ENCODE measurements at regions not wholly inside any gene's neighbourhood (a gene's known extent, or its start where the extent isn't known, plus 50 kb on each side); places are given as distances from the start of the nearest gene placed in this dataset.

DNA sequence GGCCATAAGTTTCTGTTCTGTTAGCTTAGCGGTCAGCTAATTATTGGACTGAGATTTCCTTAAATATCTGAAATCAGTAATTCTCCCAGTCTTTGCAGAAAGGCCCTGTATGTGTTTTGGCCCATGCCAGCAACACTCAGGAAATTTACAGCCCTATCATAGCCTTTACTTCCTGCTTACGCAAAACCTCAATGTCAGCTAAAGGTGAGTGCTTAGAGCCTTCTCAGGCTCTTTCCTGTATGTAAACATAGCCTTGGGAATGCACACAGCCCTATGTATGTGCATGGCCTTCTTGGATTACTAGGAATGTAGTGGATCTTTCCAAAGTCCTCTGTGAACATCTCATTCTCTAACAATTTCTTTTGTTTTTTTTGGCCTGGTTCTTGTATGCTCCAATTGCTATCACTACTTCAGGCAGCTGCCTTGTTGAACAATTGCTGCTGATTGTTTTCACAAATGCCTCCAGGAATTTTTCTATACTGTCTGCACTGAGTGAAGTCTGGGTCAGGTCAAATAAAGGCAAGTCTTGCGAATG is 200.0 kb downstream of the PPP1R2C start:
- H3K4me3 ChIP-seq: no peak overlapping the region
- intact Hi-C loops (cut with DNase I; ENCODE audit: low total_unique reads): no loop called here
- H3K27me3 ChIP-seq: no peaks in the 10 kb centered on the region
- TF ChIP-seq, protein P1, sequence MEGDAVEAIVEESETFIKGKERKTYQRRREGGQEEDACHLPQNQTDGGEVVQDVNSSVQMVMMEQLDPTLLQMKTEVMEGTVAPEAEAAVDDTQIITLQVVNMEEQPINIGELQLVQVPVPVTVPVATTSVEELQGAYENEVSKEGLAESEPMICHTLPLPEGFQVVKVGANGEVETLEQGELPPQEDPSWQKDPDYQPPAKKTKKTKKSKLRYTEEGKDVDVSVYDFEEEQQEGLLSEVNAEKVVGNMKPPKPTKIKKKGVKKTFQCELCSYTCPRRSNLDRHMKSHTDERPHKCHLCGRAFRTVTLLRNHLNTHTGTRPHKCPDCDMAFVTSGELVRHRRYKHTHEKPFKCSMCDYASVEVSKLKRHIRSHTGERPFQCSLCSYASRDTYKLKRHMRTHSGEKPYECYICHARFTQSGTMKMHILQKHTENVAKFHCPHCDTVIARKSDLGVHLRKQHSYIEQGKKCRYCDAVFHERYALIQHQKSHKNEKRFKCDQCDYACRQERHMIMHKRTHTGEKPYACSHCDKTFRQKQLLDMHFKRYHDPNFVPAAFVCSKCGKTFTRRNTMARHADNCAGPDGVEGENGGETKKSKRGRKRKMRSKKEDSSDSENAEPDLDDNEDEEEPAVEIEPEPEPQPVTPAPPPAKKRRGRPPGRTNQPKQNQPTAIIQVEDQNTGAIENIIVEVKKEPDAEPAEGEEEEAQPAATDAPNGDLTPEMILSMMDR (IDR thresholded peaks at IDR 0.05): no peak
- no peak overlapping the region for H3K27ac ChIP-seq
- H3K36me3 ChIP-seq: no peaks in the 10 kb centered on the region
- no peak for DNase-seq
- no peaks in the 10 kb centered on the region for H3K9me3 ChIP-seq
- H3K4me1 ChIP-seq: no peaks in the 10 kb centered on the region

DNA sequence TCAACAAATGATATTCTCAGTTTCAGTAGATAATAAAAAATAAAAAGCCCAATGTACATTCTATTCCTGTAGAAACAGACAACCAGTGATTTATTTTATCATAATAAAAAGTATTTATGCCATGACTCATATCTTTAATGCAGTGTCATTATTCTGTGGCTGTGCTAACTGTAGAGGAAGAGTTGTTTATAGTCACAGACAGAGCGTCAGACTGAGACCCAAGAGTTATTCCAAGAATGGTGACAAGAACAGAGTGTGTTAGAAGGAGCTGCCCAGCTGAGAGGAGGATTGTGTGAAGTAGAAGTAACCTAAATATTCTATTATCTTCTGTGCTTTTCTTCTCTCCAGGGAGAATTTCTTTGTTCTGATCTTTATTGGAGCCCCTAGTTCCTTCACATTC is 210.7 kb downstream of the PPP1R2C start:
- H3K4me3 ChIP-seq: no peak overlapping the region
- no peaks in the 10 kb centered on the region for H3K27me3 ChIP-seq
- no peak overlapping the region for H3K27ac ChIP-seq
- DNase-seq: no peak
- no peaks in the 10 kb centered on the region for H3K9me3 ChIP-seq
- H3K4me1 ChIP-seq: peaks cover 0 to 4% (median 0%) of the 10 kb centered on the region in 4 donors
- TF ChIP-seq, protein P1 (IDR thresholded peaks at IDR 0.05): no peak
- intact Hi-C loops (cut with DNase I; ENCODE audit: low total_unique reads): no loop called here
- no peaks in the 10 kb centered on the region for H3K36me3 ChIP-seq

DNA sequence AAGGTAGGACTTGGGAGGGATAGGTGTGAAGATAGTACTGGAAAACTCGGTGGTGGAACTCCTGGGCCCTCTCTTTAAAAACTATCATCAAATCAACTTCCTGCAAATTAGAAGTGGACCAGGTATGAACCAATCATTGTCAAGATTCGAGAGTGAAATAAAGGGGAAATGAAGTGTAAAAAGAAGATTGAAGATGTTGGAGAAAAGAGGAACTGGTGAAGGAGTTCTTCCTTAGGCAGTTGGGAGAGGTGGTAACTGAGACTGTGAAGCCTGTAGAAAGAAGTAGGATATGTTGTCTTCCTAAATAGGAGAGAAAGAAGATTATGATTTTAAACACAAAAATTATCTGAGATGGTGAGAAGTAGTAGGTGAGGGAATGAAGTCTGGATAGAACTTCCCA is 212.2 kb downstream of the PPP1R2C start:
- intact Hi-C loops (cut with DNase I; ENCODE audit: low total_unique reads): no loop called here
- Histone ChIP-seq H3K27ac (no peak overlapping the region), H3K9me3 (no peaks in the 10 kb centered on the region), H3K4me1 (peaks cover 0 to 4% (median 0%) of the 10 kb centered on the region in 4 donors), H3K27me3 (no peaks in the 10 kb centered on the region), H3K36me3 (no peaks in the 10 kb centered on the region), H3K4me3 (no peak overlapping the region)
- no peak for DNase-seq
- TF ChIP-seq, protein P1 (IDR thresholded peaks at IDR 0.05): no peak

DNA sequence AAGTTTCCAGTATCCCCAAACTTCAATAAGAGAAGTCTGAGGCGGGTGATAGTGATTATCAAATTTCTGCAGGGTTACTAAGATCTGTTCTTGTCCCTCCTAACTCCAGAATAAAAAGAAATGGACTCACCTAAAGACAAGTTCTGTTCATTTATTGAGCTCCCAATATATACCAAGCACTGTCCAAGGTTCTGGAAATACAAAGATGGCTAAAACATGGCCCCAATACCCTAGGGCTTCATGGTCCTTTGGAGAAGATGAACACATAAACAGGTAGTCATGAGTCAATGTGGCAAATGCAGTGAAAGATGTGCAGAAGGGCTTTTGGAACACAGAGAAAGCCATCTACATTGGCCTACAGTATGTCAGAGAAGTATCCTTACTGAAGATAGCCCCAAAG is 231.2 kb downstream of the PPP1R2C start:
- Histone ChIP-seq H3K36me3 (no peaks in the 10 kb centered on the region), H3K27ac (no peak overlapping the region), H3K9me3 (peaks cover 0 to 4% (median 0%) of the 10 kb centered on the region in 3 donors), H3K4me3 (no peak overlapping the region), H3K27me3 (no peaks in the 10 kb centered on the region), H3K4me1 (no peaks in the 10 kb centered on the region)
- intact Hi-C loops (cut with DNase I; ENCODE audit: low total_unique reads): no loop called here
- TF ChIP-seq, protein P1 (IDR thresholded peaks at IDR 0.05): no peak
- DNase-seq: no peak

DNA sequence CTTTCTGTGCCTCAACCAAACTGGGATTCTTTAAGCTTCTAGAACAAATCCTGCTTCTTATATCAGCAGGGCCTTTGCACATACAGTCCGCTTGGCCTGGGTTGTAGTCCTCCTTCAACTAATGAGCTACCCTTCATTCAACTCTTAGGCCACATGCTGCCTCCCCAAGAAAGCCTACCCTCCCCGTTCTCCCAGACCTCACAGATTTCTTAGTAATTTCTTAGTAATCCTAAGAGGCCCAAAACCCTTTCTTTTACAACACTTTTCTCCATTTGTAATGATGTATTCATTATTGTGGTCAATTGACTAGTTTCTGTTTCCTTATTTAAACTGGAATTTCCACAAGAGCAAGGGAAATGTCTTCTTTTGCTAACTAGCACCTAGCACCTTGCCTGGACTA is 233.1 kb downstream of the PPP1R2C start:
- Histone ChIP-seq H3K4me3 (no peak overlapping the region), H3K27ac (no peak overlapping the region), H3K27me3 (no peaks in the 10 kb centered on the region), H3K9me3 (peaks cover 0 to 4% (median 0%) of the 10 kb centered on the region in 3 donors), H3K36me3 (no peaks in the 10 kb centered on the region), H3K4me1 (no peaks in the 10 kb centered on the region)
- intact Hi-C loops (cut with DNase I; ENCODE audit: low total_unique reads): no loop called here
- no peak for DNase-seq
- TF ChIP-seq, protein P1 (IDR thresholded peaks at IDR 0.05): no peak

DNA sequence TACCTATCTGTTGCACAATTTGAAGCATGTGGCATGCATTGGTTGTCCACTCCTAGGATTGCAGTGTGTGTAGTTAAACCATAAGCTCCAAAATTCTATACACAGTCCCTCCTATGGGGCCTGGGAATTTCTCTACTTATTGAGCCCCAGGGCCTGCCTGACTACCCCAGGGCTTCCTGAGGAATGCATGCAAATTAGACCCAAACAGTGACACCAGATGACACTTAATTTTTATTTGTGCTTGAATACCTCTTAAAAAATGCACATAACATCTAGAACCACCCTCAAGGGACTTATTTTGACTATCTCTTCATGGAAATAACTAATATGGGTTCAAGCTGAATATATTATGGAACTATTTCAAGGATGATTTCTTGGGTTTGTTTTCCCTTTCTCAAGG is 236.4 kb downstream of the PPP1R2C start:
- TF ChIP-seq, protein P1 (IDR thresholded peaks at IDR 0.05): no peak
- no peak overlapping the region for H3K4me3 ChIP-seq
- no peak overlapping the region for H3K27ac ChIP-seq
- no peaks in the 10 kb centered on the region for H3K27me3 ChIP-seq
- intact Hi-C loops (cut with DNase I; ENCODE audit: low total_unique reads): no loop called here
- no peaks in the 10 kb centered on the region for H3K36me3 ChIP-seq
- H3K9me3 ChIP-seq: no peaks in the 10 kb centered on the region
- peaks cover 0 to 16% (median 1%) of the 10 kb centered on the region in 4 donors for H3K4me1 ChIP-seq
- DNase-seq: no peak

Measured in tibial artery (tissue), 4 donors.